ENCODE measurements at regions not wholly inside any gene's neighbourhood (a gene's known extent, or its start where the extent isn't known, plus 50 kb on each side); places are given as distances from the start of the nearest gene placed in this dataset.

DNA sequence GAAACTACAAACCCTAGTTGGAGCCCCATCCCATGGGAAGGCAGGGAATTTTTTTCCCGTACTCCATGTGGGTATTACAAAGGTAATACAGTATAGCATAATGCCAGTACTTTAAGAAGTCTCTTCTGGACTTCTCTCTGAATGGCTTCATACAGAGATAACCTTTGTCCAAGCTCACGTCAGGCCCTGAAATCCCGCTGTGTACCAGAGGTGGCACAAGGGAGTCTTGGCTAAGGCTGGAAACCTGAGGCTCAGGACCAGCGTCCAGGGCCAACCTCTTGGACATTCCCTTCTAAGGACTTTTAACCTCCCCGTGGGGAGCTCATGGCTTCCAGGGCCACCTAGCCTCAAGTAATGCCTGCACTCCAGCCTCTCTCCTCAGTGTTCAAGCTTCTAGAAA lies 338.9 kb upstream of the FAM241A start:
- no peak for DNase-seq (ENCODE audit: low read depth)
- no peak overlapping the region for H3K4me3 ChIP-seq (ENCODE audit: control insufficient read depth, low read depth, low read length)
- TF ChIP-seq, protein P1, sequence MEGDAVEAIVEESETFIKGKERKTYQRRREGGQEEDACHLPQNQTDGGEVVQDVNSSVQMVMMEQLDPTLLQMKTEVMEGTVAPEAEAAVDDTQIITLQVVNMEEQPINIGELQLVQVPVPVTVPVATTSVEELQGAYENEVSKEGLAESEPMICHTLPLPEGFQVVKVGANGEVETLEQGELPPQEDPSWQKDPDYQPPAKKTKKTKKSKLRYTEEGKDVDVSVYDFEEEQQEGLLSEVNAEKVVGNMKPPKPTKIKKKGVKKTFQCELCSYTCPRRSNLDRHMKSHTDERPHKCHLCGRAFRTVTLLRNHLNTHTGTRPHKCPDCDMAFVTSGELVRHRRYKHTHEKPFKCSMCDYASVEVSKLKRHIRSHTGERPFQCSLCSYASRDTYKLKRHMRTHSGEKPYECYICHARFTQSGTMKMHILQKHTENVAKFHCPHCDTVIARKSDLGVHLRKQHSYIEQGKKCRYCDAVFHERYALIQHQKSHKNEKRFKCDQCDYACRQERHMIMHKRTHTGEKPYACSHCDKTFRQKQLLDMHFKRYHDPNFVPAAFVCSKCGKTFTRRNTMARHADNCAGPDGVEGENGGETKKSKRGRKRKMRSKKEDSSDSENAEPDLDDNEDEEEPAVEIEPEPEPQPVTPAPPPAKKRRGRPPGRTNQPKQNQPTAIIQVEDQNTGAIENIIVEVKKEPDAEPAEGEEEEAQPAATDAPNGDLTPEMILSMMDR (conservative IDR thresholded peaks at IDR 0.05; ENCODE audit: control insufficient read depth, insufficient read depth, low read depth, low read length) = peak; percentile 20

DNA sequence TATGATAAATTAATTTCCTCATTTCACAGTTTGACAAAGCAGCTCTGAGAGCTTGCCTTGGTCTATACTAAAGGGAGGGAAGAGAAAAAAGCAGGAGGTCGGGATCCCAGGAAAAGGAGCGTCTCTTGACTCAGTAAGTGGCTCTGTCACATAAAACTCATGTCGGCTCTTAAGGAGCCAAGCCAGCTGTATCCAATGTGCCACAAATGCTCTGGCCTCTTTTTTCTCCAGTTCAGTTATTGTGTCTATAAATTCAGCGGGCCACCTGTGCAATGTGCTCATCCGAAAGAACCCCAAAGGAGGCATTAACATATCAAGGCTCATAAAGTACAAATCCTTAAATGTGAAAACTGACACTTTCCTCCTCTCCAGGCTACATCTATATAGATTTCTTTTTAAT lies 337.7 kb upstream of the FAM241A start:
- TF ChIP-seq, protein P1 (conservative IDR thresholded peaks at IDR 0.05; ENCODE audit: control insufficient read depth, insufficient read depth, low read depth, low read length) = no peak
- no peak for DNase-seq (ENCODE audit: low read depth)
- no peak overlapping the region for H3K4me3 ChIP-seq (ENCODE audit: control insufficient read depth, low read depth, low read length)

DNA sequence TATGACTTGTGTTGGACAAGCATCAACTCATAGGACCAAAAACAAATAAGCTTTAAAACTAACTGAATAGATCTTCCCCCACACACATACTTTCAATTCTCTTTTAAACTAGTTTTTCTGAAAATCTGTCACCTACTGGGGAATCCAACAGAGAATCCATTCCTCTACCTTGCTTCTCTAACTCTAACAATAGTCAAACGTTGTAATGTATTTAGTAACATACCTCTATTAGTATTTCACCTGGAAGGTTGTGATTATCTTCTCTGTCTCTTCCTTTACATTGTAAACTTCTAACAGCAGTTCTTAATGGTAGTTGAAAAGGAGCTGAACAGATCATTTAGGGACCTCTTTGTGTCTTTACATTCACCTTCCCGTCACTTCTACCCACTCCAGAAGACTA lies 337.1 kb upstream of the FAM241A start:
- DNase-seq (ENCODE audit: low read depth) = no peak
- TF ChIP-seq, protein P1 (conservative IDR thresholded peaks at IDR 0.05; ENCODE audit: control insufficient read depth, insufficient read depth, low read depth, low read length) = no peak

DNA sequence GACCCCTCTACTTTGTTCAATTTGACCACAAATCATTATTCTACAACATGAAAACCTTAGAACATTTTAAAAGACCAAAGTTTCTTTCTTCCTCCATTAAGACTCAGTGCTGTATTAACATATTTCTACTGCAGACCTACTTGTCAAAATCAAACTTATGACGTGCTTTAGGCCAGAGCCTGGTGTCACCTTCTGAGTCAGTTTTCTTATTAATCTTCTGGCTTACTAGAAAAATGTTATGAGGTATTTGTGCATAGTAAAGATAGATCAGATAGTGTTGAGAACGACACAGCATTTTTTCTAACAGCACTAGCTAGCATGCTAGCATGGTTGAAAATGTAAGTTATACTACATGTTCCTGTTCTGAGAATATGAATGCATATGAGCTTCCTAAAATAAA lies 333.6 kb upstream of the FAM241A start:
- no peak overlapping the region for H3K4me3 ChIP-seq (ENCODE audit: control insufficient read depth, low read depth, low read length)
- TF ChIP-seq, protein P1 (conservative IDR thresholded peaks at IDR 0.05; ENCODE audit: control insufficient read depth, insufficient read depth, low read depth, low read length) = no peak
- no peak for DNase-seq (ENCODE audit: low read depth)

More for the DNA sequence above, 337.1 kb upstream of the FAM241A start:
- H3K4me3 ChIP-seq (ENCODE audit: control insufficient read depth, low read depth, low read length) = no peak overlapping the region

DNA sequence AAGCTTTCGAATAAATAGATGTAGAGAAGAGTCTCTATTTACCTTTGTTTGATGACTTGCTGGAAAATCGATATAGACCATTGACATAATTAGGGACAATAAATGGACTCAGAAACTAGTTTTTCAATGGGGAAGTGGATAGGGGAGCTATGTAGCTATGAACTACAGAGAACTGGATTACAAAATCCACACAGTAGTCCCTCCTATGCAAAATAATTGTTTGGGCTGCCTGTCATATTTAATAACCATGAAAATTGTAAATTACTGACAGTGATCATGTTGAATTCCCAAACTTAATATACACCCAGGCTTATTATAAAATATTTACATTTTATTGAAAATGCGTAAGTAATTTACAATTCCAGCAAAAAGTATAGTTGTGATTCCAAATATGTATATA lies 333.1 kb upstream of the FAM241A start:
- TF ChIP-seq, protein P1 (conservative IDR thresholded peaks at IDR 0.05; ENCODE audit: control insufficient read depth, insufficient read depth, low read depth, low read length) = no peak
- H3K4me3 ChIP-seq (ENCODE audit: control insufficient read depth, low read depth, low read length) = no peak overlapping the region
- DNase-seq (ENCODE audit: low read depth) = no peak

DNA sequence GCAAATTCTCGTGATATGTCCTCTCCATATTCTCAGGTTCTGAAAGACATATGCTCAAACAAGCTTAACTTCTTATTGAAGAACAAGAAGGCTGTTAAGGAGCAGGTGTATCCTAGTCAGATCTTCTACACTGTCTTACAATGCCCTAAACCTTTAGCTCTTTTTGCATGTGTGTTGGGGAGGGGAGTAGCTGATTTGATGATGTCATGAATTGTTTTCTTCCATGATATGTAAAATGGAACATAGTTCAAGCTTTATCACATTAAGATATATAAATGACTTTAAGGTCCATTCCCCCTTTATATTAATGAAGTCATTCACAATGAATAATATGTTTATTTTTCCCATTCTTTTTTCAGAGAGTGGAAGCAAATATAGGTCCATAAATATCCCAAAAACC lies 332.5 kb upstream of the FAM241A start:
- H3K4me3 ChIP-seq (ENCODE audit: control insufficient read depth, low read depth, low read length) = no peak overlapping the region
- no peak for DNase-seq (ENCODE audit: low read depth)
- TF ChIP-seq, protein P1 (conservative IDR thresholded peaks at IDR 0.05; ENCODE audit: control insufficient read depth, insufficient read depth, low read depth, low read length) = no peak

DNA sequence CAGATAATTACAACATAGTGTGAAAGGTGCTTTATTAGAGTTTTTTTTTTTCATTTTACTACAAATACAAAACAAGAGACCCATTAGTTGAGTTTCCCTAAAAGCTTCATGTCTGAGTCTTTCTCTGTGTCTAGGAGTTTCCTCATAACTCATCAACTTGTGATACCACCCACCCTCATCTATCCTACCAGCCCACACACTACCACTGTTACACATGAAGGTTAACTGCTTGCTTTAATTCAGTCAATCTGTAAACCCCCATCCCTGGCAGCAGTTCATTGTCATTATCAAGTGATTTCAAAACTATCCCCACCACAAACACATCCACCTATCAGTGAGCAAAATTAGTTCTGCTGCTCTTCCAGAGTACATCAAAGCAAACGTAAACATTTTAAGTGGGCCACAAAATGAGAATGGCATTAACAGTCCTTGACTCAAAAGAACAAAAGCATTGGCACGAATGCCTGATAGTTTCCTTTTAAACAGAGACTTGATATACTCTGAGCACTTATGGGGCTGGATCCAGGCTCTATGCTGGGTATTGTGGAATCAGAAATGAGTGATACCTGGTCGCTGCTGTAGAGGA lies 331.6 kb upstream of the FAM241A start:
- TF ChIP-seq, protein P1 (conservative IDR thresholded peaks at IDR 0.05; ENCODE audit: control insufficient read depth, insufficient read depth, low read depth, low read length) = no peak
- no peak for DNase-seq (ENCODE audit: low read depth)
- H3K4me3 ChIP-seq (ENCODE audit: control insufficient read depth, low read depth, low read length) = no peak overlapping the region

All from fibroblast of mammary gland (primary cell).